Retinal pigment epithelial cell (primary cell): ENCODE measurements at regions not wholly inside any gene's neighbourhood (a gene's known extent, or its start where the extent isn't known, plus 50 kb on each side); places are given as distances from the start of the nearest gene placed in this dataset.

Experiments
- DNase-seq: peaks from one replicate; pipeline ENCODE4 v3.0.0-alpha.2; 2010; ENCODE audit warnings: low read depth
- H3K4me3 ChIP-seq: 2 replicates; pipeline ENCODE4 v1.5.1; 2011; ENCODE audit warnings: mild to moderate bottlenecking, low read length, control low read depth, moderate library complexity
- TF ChIP-seq, protein P1 (sequence below): conservative IDR thresholded peaks from 2 replicates; pipeline ENCODE4 v1.5.1; 2011; ENCODE audit warnings: low read depth, low read length, control low read depth, inconsistent platforms

- no peak for DNase-seq
- no peak overlapping the region for H3K4me3 ChIP-seq
- TF ChIP-seq, protein P1, sequence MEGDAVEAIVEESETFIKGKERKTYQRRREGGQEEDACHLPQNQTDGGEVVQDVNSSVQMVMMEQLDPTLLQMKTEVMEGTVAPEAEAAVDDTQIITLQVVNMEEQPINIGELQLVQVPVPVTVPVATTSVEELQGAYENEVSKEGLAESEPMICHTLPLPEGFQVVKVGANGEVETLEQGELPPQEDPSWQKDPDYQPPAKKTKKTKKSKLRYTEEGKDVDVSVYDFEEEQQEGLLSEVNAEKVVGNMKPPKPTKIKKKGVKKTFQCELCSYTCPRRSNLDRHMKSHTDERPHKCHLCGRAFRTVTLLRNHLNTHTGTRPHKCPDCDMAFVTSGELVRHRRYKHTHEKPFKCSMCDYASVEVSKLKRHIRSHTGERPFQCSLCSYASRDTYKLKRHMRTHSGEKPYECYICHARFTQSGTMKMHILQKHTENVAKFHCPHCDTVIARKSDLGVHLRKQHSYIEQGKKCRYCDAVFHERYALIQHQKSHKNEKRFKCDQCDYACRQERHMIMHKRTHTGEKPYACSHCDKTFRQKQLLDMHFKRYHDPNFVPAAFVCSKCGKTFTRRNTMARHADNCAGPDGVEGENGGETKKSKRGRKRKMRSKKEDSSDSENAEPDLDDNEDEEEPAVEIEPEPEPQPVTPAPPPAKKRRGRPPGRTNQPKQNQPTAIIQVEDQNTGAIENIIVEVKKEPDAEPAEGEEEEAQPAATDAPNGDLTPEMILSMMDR = no peak
Measured at GRCh38 chr9:73344060-73344459, 192.4 kb downstream of the ANXA1 start.

DNA sequence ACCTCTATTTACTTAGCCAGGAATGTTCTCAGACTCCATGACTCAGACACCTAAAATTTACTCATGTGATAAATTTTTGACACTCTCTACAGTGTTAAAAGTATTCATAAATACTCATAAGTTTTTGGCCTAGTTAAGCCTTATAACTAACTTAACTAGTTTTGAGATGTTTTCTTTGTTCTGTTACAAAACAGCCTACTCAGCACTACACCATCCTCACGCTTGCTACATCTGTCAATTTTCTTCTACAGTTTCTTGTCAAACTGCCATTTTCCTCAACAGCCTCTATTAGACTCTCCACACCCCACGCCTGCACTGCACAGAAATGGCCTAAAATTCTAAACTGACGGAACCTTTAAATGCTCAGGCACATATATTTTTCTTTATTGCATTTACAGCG lies 195.5 kb downstream of the ANXA1 start:
- DNase-seq = no peak
- TF ChIP-seq, protein P1 = no peak
- H3K4me3 ChIP-seq = no peak overlapping the region

- H3K4me3 ChIP-seq = no peak overlapping the region
- DNase-seq = peak; percentile 83
- TF ChIP-seq, protein P1 = peak; percentile 19
Measured at GRCh38 chr9:73347720-73348119, 196.1 kb downstream of the ANXA1 start.

GRCh38 chr9:73348471-73348870 lies 196.8 kb downstream of the ANXA1 start:
- DNase-seq = no peak
- no peak overlapping the region for H3K4me3 ChIP-seq
- TF ChIP-seq, protein P1 = no peak

DNA sequence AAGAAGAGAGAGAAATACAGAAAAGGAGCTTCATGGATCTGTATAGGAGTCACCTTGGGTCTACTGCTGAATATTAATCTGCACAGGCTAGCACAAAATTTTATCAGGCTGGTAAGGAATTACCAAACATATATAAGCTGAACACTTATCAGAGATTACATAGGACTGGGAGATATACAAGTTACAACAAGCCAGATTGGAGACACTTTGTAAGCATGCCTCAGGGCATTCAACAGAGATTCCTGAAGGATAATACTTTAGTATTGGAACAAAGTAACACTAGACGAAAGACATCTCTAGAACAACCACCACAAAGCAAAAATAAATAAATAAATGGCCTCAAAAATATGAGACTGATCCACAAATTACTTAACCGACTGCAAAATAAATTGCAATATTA lies 197.8 kb downstream of the ANXA1 start:
- DNase-seq = no peak
- no peak overlapping the region for H3K4me3 ChIP-seq
- TF ChIP-seq, protein P1 = no peak

GRCh38 chr9:73357607-73358006 lies 205.9 kb downstream of the ANXA1 start:
- TF ChIP-seq, protein P1 = no peak
- H3K4me3 ChIP-seq = no peak overlapping the region
- DNase-seq = no peak

DNA sequence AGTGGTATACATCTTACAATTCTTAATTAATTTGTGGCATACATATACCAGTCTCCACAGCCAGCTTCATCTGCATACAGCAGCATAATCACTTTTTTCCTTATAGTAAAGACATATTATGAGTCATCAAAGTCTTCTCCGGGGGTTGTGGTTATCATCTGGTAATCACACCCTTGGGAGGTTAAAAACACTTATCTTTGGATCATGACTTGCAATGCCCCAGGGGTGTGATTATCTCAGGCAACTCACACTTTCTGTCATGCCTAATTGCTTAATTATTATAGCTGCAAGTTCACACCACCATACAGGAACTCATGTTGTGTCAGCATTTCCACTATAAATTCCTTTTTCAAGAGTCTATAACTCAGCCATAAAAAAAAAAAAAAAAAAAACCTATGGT lies 218.4 kb downstream of the ANXA1 start:
- TF ChIP-seq, protein P1 = no peak
- no peak for DNase-seq
- H3K4me3 ChIP-seq = no peak overlapping the region
